ENCODE measurements at regions not wholly inside any gene's neighbourhood (a gene's known extent, or its start where the extent isn't known, plus 50 kb on each side); places are given as distances from the start of the nearest gene placed in this dataset.

- no peak for TF ChIP-seq CTCF (IDR thresholded peaks at IDR 0.05)
- no peak for TF ChIP-seq HOXB5 (CRISPR knock-in tag; IDR thresholded peaks at IDR 0.05)
- TF ChIP-seq JUN (IDR thresholded peaks at IDR 0.05), result no peak
- no peak for TF ChIP-seq REST (IDR thresholded peaks at IDR 0.05)
- TF ChIP-seq USF2 (IDR thresholded peaks at IDR 0.05), result no peak
- no peak for TF ChIP-seq MAFK (IDR thresholded peaks at IDR 0.05; ENCODE audit: partially characterized antibody)
- TF ChIP-seq RFX5 (IDR thresholded peaks at IDR 0.05), result no peak
- no peak for TF ChIP-seq CHD2 (IDR thresholded peaks at IDR 0.05; ENCODE audit: low read length, partially characterized antibody)
- TF ChIP-seq EHMT2 (IDR thresholded peaks at IDR 0.05; ENCODE audit: low read depth), result no peak
These were observed 142.9 kb downstream of the PCDH7 start for GRCh38 chr4:30863021-30863420.
